AG10803 (cell line): ENCODE measurements at regions not wholly inside any gene's neighbourhood (a gene's known extent, or its start where the extent isn't known, plus 50 kb on each side); places are given as distances from the start of the nearest gene placed in this dataset.
"Not testable (repeated sequence)": the region's sequence is repeated elsewhere in the genome, so short reads cannot be mapped to it uniquely, and the experiment has no call there.

ENCODE experiments used
- DNase-seq: peaks from one replicate; pipeline ENCODE4 v3.0.0; 2010; ENCODE audit warnings: low read depth
- H3K4me3 ChIP-seq: 2 replicates; pipeline ENCODE4 v1.5.1; 2011; ENCODE audit warnings: mild to moderate bottlenecking, low read length, control low read depth
- CTCF ChIP-seq: conservative IDR thresholded peaks from 2 replicates; pipeline ENCODE4 v1.5.1; 2011; ENCODE audit warnings: mild to moderate bottlenecking, low read length, control low read depth, inconsistent platforms

GRCh38 chr6:18048953-18049630, 61.7 kb upstream of the KIF13A start:
- DNase-seq, result no peak
- no peak for TF ChIP-seq CTCF
- no peak overlapping the region for H3K4me3 ChIP-seq

GRCh38 chr6:18047406-18047805, 60.0 kb upstream of the KIF13A start:
- no peak for TF ChIP-seq CTCF
- DNase-seq, result peak; percentile 34
- H3K4me3 ChIP-seq, result no peak overlapping the region

GRCh38 chr6:18045507-18045906, 58.1 kb upstream of the KIF13A start:
- H3K4me3 ChIP-seq, result no peak overlapping the region
- no peak for DNase-seq
- no peak for TF ChIP-seq CTCF

GRCh38 chr6:18044108-18044783, 56.8 kb upstream of the KIF13A start:
- no peak for DNase-seq
- H3K4me3 ChIP-seq, result no peak overlapping the region
- TF ChIP-seq CTCF, result no peak

GRCh38 chr6:18042536-18043145, 55.2 kb upstream of the KIF13A start:
- TF ChIP-seq CTCF, result no peak
- no peak overlapping the region for H3K4me3 ChIP-seq
- DNase-seq, result no peak

GRCh38 chr6:18039481-18039880, 52.0 kb upstream of the KIF13A start:
- TF ChIP-seq CTCF, result no peak
- DNase-seq, result no peak
- no peak overlapping the region for H3K4me3 ChIP-seq

- not testable (repeated sequence) for DNase-seq, H3K4me3 ChIP-seq
These were observed 50.8 kb upstream of the KIF13A start for GRCh38 chr6:18038235-18038634.
